ENCODE measurements at regions not wholly inside any gene's neighbourhood (a gene's known extent, or its start where the extent isn't known, plus 50 kb on each side); places are given as distances from the start of the nearest gene placed in this dataset.

DNA sequence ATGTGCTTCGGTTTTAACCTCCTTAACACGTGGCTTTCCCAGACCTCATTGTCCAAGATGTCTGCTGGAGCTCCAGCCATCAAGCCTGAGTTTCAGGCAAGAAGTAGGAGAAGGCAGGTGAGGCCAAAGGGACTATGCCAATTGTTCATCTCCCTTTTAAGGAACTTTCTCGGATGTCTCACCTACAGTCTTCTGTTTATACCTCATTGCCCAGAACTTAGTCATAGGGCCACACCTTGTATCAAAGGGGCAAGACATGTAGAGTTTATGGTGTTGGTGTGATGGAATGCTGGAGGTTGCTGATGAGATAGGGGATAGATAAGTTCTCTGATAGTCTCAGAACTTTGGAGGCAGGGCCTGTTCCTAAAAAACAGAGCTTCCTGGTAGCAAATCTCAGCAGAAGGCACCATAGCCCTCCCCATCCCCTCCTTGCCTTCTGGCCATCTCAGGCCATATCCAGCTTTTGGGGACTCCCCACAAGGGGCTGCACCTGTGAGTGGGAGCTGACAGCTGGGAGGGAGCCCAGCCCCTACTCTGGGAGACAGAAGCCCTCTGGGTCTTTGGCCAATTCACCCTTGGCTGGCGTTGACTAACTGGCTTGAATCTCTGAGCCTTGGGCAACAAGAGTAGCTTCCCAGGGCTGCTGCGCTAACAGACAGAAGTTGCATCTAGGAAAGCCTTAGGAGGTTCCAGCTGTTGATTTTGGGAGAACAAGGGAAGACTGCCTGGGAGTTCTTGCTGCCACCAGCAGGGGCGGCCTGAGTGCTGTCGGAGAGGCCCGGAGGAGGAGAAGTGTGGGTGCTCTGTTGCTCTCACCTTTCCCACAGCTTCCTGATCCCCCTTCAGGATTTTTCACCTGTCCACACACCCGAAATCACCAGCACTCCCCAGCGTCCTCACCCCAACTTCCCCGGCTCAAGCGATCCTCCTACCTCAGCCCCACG, 149.8 kb upstream of the THY1 start:
- no peak for DNase-seq
- Histone ChIP-seq H3K4me1 (ENCODE audit: control insufficient read depth in 1 of 2, insufficient read depth in 2 of 2, low read length in 2 of 2) (peaks cover 41 to 54% of the 10 kb centered on the region in 2 donors), H3K9ac (ENCODE audit: insufficient read depth, low read length, poor library complexity, severe bottlenecking) (no peak overlapping the region), H3K27me3 (ENCODE audit: control insufficient read depth in 2 of 2, insufficient read depth in 2 of 2, low read length in 2 of 2) (no peaks in the 10 kb centered on the region), H2AFZ (ENCODE audit: insufficient read depth, low read depth, low read length, poor library complexity, severe bottlenecking) (no peak overlapping the region), H3K4me2 (replicated peaks; ENCODE audit: extremely low read depth, low read length, poor library complexity, severe bottlenecking) (no peak overlapping the region), H3K27ac (ENCODE audit: low read depth in 1 of 2, low read length in 2 of 2) (peak overlapping the region; percentile 30 to 58), H3K36me3 (replicated peaks in 1 of 2; ENCODE audit: control insufficient read depth in 1 of 2, insufficient read depth in 2 of 2, low read length in 2 of 2) (no peaks in the 10 kb centered on the region), H3K79me2 (ENCODE audit: insufficient read depth, low read length) (no peaks in the 10 kb centered on the region), H4K20me1 (ENCODE audit: insufficient read depth, low read length) (no peaks in the 10 kb centered on the region), H3K4me3 (replicated peaks in 1 of 3; ENCODE audit: low read depth in 2 of 3, low read length in 3 of 3) (peak overlapping the region in 1 of 3 experiments; percentile 22), H3K9me3 (replicated peaks in 1 of 2; ENCODE audit: control insufficient read depth in 1 of 2, insufficient read depth in 1 of 2, low read length in 2 of 2) (no peaks in the 10 kb centered on the region)
- 89% methylated on average over 6 of the region's 13 CpGs for WGBS (ENCODE audit: insufficient coverage)
- Mint-ChIP-seq H3K9me3 (no peaks in the 10 kb centered on the region), H3K4me3 (no peak overlapping the region), H3K4me1 (peaks cover 52% of the 10 kb centered on the region), H3K36me3 (peaks cover 0 to 3% of the 10 kb centered on the region in 2 donors), H3K27me3 (ENCODE audit: low read depth in 3 of 3) (peaks cover 0 to 2% (median 0%) of the 10 kb centered on the region in 3 donors), H3K27ac (peak overlapping the region in 4 of 7 donors; percentile 76 to 83 (median 82))
- TF ChIP-seq, protein P1, sequence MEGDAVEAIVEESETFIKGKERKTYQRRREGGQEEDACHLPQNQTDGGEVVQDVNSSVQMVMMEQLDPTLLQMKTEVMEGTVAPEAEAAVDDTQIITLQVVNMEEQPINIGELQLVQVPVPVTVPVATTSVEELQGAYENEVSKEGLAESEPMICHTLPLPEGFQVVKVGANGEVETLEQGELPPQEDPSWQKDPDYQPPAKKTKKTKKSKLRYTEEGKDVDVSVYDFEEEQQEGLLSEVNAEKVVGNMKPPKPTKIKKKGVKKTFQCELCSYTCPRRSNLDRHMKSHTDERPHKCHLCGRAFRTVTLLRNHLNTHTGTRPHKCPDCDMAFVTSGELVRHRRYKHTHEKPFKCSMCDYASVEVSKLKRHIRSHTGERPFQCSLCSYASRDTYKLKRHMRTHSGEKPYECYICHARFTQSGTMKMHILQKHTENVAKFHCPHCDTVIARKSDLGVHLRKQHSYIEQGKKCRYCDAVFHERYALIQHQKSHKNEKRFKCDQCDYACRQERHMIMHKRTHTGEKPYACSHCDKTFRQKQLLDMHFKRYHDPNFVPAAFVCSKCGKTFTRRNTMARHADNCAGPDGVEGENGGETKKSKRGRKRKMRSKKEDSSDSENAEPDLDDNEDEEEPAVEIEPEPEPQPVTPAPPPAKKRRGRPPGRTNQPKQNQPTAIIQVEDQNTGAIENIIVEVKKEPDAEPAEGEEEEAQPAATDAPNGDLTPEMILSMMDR (IDR thresholded peaks at IDR 0.05) = no peak
- intact Hi-C loops (cut with micrococcal nuclease) = loop anchor here in 1 of 2 donors (5.0 kb wide), 1 partner anchor 35 kb away; no protein-coding TSS in a partner anchor

DNA sequence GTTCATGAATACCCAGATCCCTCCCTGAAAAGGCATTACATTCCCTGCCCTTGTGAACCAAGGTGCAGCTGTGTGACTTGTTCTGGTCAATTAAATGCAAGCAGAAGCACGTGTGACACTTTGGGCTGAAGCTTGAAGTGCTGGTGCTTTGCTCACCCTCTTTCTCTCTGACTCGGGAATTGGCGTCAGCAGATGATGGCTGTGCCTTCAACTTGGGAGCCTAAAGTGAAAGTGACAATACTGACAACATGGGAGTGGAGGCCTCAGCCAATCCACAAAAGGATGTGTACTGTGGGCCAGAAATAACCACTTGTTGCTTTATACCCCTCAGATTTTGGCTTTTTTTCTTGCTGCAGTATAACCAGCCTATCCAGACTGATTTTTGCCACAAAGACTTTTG, 148.3 kb upstream of the THY1 start:
- peaks cover 54% of the 10 kb centered on the region for H3K4me1 Mint-ChIP-seq
- H2AFZ ChIP-seq (ENCODE audit: insufficient read depth, low read depth, low read length, poor library complexity, severe bottlenecking) = no peak overlapping the region
- intact Hi-C loops (cut with micrococcal nuclease) = loop anchor here in 1 of 2 donors (5.0 kb wide), 1 partner anchor 34 kb away; no protein-coding TSS in a partner anchor
- H3K4me3 Mint-ChIP-seq = peak overlapping the region; percentile 9 to 60
- H3K36me3 Mint-ChIP-seq = peaks cover 3% of the 10 kb centered on the region in 2 donors
- H3K27ac Mint-ChIP-seq = peak overlapping the region in 5 of 7 donors; percentile 42 to 74 (median 72)
- no peaks in the 10 kb centered on the region for H3K9me3 ChIP-seq (replicated peaks in 1 of 2; ENCODE audit: control insufficient read depth in 1 of 2, insufficient read depth in 1 of 2, low read length in 2 of 2)
- peaks cover 41 to 62% of the 10 kb centered on the region in 2 donors for H3K4me1 ChIP-seq (ENCODE audit: control insufficient read depth in 1 of 2, insufficient read depth in 2 of 2, low read length in 2 of 2)
- H3K27ac ChIP-seq (ENCODE audit: low read depth in 1 of 2, low read length in 2 of 2) = no peak overlapping the region
- H3K9ac ChIP-seq (ENCODE audit: insufficient read depth, low read length, poor library complexity, severe bottlenecking) = no peak overlapping the region
- no peaks in the 10 kb centered on the region for H3K27me3 ChIP-seq (ENCODE audit: control insufficient read depth in 2 of 2, insufficient read depth in 2 of 2, low read length in 2 of 2)
- no peak for DNase-seq
- no peaks in the 10 kb centered on the region for H3K36me3 ChIP-seq (replicated peaks in 1 of 2; ENCODE audit: control insufficient read depth in 1 of 2, insufficient read depth in 2 of 2, low read length in 2 of 2)
- no peaks in the 10 kb centered on the region for H3K9me3 Mint-ChIP-seq
- 50% methylated on average over 3 of the region's 3 CpGs for whole genome bisulfite sequencing (ENCODE audit: insufficient coverage)
- TF ChIP-seq, protein P1 (IDR thresholded peaks at IDR 0.05) = no peak
- no peak overlapping the region for H3K4me3 ChIP-seq (replicated peaks in 1 of 3; ENCODE audit: low read depth in 2 of 3, low read length in 3 of 3)
- H3K4me2 ChIP-seq (replicated peaks; ENCODE audit: extremely low read depth, low read length, poor library complexity, severe bottlenecking) = peak overlapping the region; percentile 22
- peaks cover 0 to 2% (median 0%) of the 10 kb centered on the region in 3 donors for H3K27me3 Mint-ChIP-seq (ENCODE audit: low read depth in 3 of 3)
- H3K79me2 ChIP-seq (ENCODE audit: insufficient read depth, low read length) = no peaks in the 10 kb centered on the region
- no peaks in the 10 kb centered on the region for H4K20me1 ChIP-seq (ENCODE audit: insufficient read depth, low read length)
